ENCODE measurements at regions not wholly inside any gene's neighbourhood (a gene's known extent, or its start where the extent isn't known, plus 50 kb on each side); places are given as distances from the start of the nearest gene placed in this dataset.

DNA sequence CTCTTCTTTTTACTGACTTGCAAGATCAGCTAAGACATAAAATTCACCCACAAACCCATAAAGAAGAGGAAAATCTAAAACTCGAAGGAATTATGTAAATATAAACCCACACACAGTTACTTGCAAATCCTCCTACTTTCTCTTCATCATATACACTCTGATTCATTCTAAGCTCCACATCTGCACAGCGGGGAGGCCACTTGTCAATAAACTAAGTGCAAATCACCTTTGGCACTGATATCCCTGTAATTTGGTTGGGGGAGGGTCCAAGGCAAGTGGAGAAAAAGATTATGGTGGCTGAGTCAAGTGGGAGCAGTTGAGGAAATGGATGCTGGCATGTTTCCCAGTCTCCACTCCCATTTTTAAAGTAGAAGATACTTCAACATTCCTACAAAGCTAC, 596.5 kb downstream of the MATN1 start (continued):
- no peak for TF ChIP-seq ATF3 (IDR thresholded peaks at IDR 0.05; ENCODE audit: borderline replicate concordance, extremely low read depth, low read depth, low read length)
- no peak for TF ChIP-seq SREBF2 (IDR thresholded peaks at IDR 0.05; ENCODE audit: low read length)

- H3K27ac ChIP-seq (ENCODE audit: control insufficient read depth, insufficient read depth) = no peak overlapping the region
- in situ Hi-C loops (cut with MboI) = no loop called here
- DNase-seq (ENCODE audit: low read depth, low spot score) (no peak), FAIRE-seq (no peak), ATAC-seq (no peak)
- no peaks in the 10 kb centered on the region for H3K9me3 ChIP-seq (replicated peaks; ENCODE audit: control insufficient read depth, insufficient read depth, low read length)
- CTCF ChIA-PET = no interaction called here
- 0% methylated on average over 3 of the region's 3 CpGs for WGBS (ENCODE audit: insufficient coverage, insufficient replicate concordance, low lambda C conversion rate, missing lambda C conversion rate)
- H3K36me3 ChIP-seq (ENCODE audit: control insufficient read depth in 2 of 2, insufficient read depth in 2 of 2, low read length in 1 of 2) = no peaks in the 10 kb centered on the region
- SMC1A ChIA-PET (ENCODE audit: uncharacterized antibody, unreplicated experiment) = no interaction called here
- no peaks in the 10 kb centered on the region; a peak in 1 of 4 replicates for H3K27me3 ChIP-seq (replicated peaks in 1 of 2; ENCODE audit: control insufficient read depth in 2 of 2, insufficient read depth in 2 of 2, low read length in 1 of 2)
- H3K79me2 ChIP-seq (ENCODE audit: control insufficient read depth, insufficient read depth, low read length) = no peaks in the 10 kb centered on the region
- H4K20me1 ChIP-seq (ENCODE audit: control insufficient read depth, insufficient read depth) = no peaks in the 10 kb centered on the region
- no peak overlapping the region for H3K4me3 ChIP-seq
- RAD21 ChIA-PET (ENCODE audit: unreplicated experiment) = no interaction called here
- H3K4me2 ChIP-seq (ENCODE audit: control insufficient read depth, insufficient read depth) = no peak overlapping the region
- no TSS peak for BruUV-seq (replicated peaks)
- intact Hi-C loops (cut with micrococcal nuclease; ENCODE audit: unreplicated experiment) = no loop called here
- POLR2A ChIA-PET = no interaction called here
- no peaks in the 10 kb centered on the region for H3K4me1 ChIP-seq (ENCODE audit: control insufficient read depth, insufficient read depth, low read length)
- H3K9ac ChIP-seq (ENCODE audit: control insufficient read depth, insufficient read depth, low read length) = no peak overlapping the region
- no peak overlapping the region for H2AFZ ChIP-seq (ENCODE audit: control insufficient read depth, low read depth, low read length)
- TF ChIP-seq SP1 (IDR thresholded peaks at IDR 0.05; ENCODE audit: low read depth, low read length) (no peak), SRF (IDR thresholded peaks at IDR 0.05; ENCODE audit: low read depth in 2 of 2, low read length in 2 of 2) (no peak), BMI1 (IDR thresholded peaks at IDR 0.05; ENCODE audit: borderline replicate concordance) (no peak), MXI1 (IDR thresholded peaks at IDR 0.05; ENCODE audit: low read depth, low read length) (no peak), RFX5 (IDR thresholded peaks at IDR 0.05; ENCODE audit: low read depth, low read length) (no peak), MEF2A (IDR thresholded peaks at IDR 0.05; ENCODE audit: insufficient read depth, low read depth, low read length) (no peak), RCOR1 (conservative IDR thresholded peaks at IDR 0.05; ENCODE audit: low read depth, low read length) (no peak), ZBED1 (IDR thresholded peaks at IDR 0.05; ENCODE audit: borderline replicate concordance) (no peak), CEBPB (IDR thresholded peaks at IDR 0.05; ENCODE audit: borderline replicate concordance in 1 of 2, low read depth in 2 of 2, low read length in 2 of 2) (no peak)
- TF ChIP-seq, protein P1, sequence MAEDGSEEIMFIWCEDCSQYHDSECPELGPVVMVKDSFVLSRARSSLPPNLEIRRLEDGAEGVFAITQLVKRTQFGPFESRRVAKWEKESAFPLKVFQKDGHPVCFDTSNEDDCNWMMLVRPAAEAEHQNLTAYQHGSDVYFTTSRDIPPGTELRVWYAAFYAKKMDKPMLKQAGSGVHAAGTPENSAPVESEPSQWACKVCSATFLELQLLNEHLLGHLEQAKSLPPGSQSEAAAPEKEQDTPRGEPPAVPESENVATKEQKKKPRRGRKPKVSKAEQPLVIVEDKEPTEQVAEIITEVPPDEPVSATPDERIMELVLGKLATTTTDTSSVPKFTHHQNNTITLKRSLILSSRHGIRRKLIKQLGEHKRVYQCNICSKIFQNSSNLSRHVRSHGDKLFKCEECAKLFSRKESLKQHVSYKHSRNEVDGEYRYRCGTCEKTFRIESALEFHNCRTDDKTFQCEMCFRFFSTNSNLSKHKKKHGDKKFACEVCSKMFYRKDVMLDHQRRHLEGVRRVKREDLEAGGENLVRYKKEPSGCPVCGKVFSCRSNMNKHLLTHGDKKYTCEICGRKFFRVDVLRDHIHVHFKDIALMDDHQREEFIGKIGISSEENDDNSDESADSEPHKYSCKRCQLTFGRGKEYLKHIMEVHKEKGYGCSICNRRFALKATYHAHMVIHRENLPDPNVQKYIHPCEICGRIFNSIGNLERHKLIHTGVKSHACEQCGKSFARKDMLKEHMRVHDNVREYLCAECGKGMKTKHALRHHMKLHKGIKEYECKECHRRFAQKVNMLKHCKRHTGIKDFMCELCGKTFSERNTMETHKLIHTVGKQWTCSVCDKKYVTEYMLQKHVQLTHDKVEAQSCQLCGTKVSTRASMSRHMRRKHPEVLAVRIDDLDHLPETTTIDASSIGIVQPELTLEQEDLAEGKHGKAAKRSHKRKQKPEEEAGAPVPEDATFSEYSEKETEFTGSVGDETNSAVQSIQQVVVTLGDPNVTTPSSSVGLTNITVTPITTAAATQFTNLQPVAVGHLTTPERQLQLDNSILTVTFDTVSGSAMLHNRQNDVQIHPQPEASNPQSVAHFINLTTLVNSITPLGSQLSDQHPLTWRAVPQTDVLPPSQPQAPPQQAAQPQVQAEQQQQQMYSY (CRISPR knock-in tag; IDR thresholded peaks at IDR 0.05) = no peak
- TF ChIP-seq, protein P2, sequence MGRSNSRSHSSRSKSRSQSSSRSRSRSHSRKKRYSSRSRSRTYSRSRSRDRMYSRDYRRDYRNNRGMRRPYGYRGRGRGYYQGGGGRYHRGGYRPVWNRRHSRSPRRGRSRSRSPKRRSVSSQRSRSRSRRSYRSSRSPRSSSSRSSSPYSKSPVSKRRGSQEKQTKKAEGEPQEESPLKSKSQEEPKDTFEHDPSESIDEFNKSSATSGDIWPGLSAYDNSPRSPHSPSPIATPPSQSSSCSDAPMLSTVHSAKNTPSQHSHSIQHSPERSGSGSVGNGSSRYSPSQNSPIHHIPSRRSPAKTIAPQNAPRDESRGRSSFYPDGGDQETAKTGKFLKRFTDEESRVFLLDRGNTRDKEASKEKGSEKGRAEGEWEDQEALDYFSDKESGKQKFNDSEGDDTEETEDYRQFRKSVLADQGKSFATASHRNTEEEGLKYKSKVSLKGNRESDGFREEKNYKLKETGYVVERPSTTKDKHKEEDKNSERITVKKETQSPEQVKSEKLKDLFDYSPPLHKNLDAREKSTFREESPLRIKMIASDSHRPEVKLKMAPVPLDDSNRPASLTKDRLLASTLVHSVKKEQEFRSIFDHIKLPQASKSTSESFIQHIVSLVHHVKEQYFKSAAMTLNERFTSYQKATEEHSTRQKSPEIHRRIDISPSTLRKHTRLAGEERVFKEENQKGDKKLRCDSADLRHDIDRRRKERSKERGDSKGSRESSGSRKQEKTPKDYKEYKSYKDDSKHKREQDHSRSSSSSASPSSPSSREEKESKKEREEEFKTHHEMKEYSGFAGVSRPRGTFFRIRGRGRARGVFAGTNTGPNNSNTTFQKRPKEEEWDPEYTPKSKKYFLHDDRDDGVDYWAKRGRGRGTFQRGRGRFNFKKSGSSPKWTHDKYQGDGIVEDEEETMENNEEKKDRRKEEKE (IDR thresholded peaks at IDR 0.05) = no peak
- TF ChIP-seq, protein P3, sequence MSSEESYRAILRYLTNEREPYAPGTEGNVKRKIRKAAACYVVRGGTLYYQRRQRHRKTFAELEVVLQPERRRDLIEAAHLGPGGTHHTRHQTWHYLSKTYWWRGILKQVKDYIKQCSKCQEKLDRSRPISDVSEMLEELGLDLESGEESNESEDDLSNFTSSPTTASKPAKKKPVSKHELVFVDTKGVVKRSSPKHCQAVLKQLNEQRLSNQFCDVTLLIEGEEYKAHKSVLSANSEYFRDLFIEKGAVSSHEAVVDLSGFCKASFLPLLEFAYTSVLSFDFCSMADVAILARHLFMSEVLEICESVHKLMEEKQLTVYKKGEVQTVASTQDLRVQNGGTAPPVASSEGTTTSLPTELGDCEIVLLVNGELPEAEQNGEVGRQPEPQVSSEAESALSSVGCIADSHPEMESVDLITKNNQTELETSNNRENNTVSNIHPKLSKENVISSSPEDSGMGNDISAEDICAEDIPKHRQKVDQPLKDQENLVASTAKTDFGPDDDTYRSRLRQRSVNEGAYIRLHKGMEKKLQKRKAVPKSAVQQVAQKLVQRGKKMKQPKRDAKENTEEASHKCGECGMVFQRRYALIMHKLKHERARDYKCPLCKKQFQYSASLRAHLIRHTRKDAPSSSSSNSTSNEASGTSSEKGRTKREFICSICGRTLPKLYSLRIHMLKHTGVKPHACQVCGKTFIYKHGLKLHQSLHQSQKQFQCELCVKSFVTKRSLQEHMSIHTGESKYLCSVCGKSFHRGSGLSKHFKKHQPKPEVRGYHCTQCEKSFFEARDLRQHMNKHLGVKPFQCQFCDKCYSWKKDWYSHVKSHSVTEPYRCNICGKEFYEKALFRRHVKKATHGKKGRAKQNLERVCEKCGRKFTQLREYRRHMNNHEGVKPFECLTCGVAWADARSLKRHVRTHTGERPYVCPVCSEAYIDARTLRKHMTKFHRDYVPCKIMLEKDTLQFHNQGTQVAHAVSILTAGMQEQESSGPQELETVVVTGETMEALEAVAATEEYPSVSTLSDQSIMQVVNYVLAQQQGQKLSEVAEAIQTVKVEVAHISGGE (CRISPR knock-in tag; IDR thresholded peaks at IDR 0.05) = no peak
Observed at GRCh38 chr1:30125821-30126170, 597.6 kb downstream of the MATN1 start.
